Duodenal mucosa (tissue), 2 donors: ENCODE measurements at regions not wholly inside any gene's neighbourhood (a gene's known extent, or its start where the extent isn't known, plus 50 kb on each side); places are given as distances from the start of the nearest gene placed in this dataset.

ENCODE experiments used
- H3K27ac ChIP-seq: one replicate; pipeline ENCODE4 v1.7.0; 2013; ENCODE audit warnings: low read depth, low read length
- H3K27me3 ChIP-seq, 2 donors: one replicate each; pipeline ENCODE4 v1.7.0; 2013; ENCODE audit warnings: low read length in 2 of 2, control low read depth in 1 of 2; ENCODE audit not compliant: insufficient read depth in 2 of 2, control insufficient read depth in 1 of 2
- H3K36me3 ChIP-seq, 2 donors: one replicate each; pipeline ENCODE4 v1.7.0; 2013; ENCODE audit warnings: low read length in 2 of 2, control low read depth in 1 of 2; ENCODE audit not compliant: insufficient read depth in 2 of 2, control insufficient read depth in 1 of 2
- H3K4me1 ChIP-seq, 2 donors: one replicate each; pipeline ENCODE4 v1.7.0; 2013; ENCODE audit warnings: low read length in 2 of 2, control low read depth in 1 of 2; ENCODE audit not compliant: insufficient read depth in 2 of 2, control insufficient read depth in 1 of 2
- H3K4me3 ChIP-seq, 2 donors: one replicate each; pipeline ENCODE4 v1.7.0; 2013; ENCODE audit warnings: low read length in 2 of 2, low read depth in 1 of 2
- H3K9ac ChIP-seq, 2 donors: one replicate each; pipeline ENCODE4 v1.7.0; 2013; ENCODE audit warnings: low read length in 2 of 2, low read depth in 1 of 2
- H3K9me3 ChIP-seq, 2 donors: one replicate each; pipeline ENCODE4 v1.7.0; 2013; ENCODE audit warnings: low read length in 2 of 2, control low read depth in 1 of 2; ENCODE audit not compliant: control insufficient read depth in 1 of 2

GRCh38 chr4:34636623-34637022 lies 1607.7 kb downstream of the ARAP2 start:
- Histone ChIP-seq H3K36me3 (no peaks in the 10 kb centered on the region), H3K9me3 (peaks cover 11 to 20% of the 10 kb centered on the region in 2 donors), H3K27ac (no peak overlapping the region), H3K27me3 (no peaks in the 10 kb centered on the region), H3K9ac (no peak overlapping the region), H3K4me1 (no peaks in the 10 kb centered on the region), H3K4me3 (no peak overlapping the region)

- H3K36me3 ChIP-seq, result no peaks in the 10 kb centered on the region
- no peak overlapping the region for H3K9ac ChIP-seq
- no peak overlapping the region for H3K27ac ChIP-seq
- H3K27me3 ChIP-seq, result no peaks in the 10 kb centered on the region
- peaks cover 11 to 19% of the 10 kb centered on the region in 2 donors for H3K9me3 ChIP-seq
- no peak overlapping the region for H3K4me3 ChIP-seq
- H3K4me1 ChIP-seq, result no peaks in the 10 kb centered on the region
These were observed 1600.8 kb downstream of the ARAP2 start for GRCh38 chr4:34643476-34643875.

DNA sequence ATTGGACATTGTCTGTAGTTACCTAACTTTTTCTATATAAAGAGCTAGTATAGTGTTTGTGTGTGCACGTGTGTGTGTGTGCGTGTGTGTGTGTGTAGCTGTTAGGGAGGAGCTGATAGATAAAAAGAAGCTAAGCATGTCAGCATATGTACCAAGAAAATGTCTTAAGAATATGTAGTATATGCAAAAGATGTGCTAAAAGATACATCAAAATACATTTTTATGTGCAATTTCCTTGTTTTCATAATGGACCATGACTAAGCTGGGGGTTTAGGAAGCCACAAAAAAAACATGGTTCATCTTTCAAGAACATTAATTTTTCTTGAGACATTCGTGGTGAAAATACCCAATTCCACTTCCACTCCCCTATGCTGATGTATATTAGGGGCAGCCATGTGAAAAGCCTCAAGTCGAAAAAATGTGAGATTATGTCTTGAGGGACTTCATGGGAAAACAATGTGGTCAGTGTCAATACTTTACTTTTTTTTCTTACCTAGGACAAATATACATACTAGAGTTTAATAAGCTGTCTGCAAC lies 1599.7 kb downstream of the ARAP2 start:
- no peaks in the 10 kb centered on the region for H3K4me1 ChIP-seq
- peaks cover 6 to 10% of the 10 kb centered on the region in 2 donors for H3K9me3 ChIP-seq
- no peak overlapping the region for H3K4me3 ChIP-seq
- no peak overlapping the region for H3K27ac ChIP-seq
- H3K27me3 ChIP-seq, result no peaks in the 10 kb centered on the region
- H3K9ac ChIP-seq, result no peak overlapping the region
- H3K36me3 ChIP-seq, result no peaks in the 10 kb centered on the region

DNA sequence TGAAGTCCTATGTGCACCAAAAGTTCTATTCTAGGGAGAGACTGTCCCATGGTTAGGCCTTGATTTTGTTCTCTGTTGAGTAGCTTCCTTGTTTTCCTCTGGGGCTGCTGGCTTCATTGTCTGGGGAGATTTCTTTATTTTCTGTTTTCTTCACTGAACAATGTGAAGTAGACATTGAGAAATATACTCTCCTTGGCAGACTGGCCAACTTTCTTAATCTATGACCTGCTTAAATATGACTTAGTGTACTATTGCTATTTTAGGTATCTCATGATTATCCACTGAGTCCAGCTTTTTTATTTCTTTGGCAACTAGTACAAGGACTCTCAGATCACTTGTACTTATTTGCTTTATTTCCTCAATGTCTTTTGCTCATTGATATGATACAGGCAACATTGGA lies 1594.6 kb downstream of the ARAP2 start:
- no peak overlapping the region for H3K4me3 ChIP-seq
- H3K36me3 ChIP-seq, result no peaks in the 10 kb centered on the region
- H3K27me3 ChIP-seq, result no peaks in the 10 kb centered on the region
- H3K9ac ChIP-seq, result no peak overlapping the region
- peaks cover 6% of the 10 kb centered on the region in 2 donors for H3K9me3 ChIP-seq
- no peak overlapping the region for H3K27ac ChIP-seq
- no peaks in the 10 kb centered on the region for H3K4me1 ChIP-seq

DNA sequence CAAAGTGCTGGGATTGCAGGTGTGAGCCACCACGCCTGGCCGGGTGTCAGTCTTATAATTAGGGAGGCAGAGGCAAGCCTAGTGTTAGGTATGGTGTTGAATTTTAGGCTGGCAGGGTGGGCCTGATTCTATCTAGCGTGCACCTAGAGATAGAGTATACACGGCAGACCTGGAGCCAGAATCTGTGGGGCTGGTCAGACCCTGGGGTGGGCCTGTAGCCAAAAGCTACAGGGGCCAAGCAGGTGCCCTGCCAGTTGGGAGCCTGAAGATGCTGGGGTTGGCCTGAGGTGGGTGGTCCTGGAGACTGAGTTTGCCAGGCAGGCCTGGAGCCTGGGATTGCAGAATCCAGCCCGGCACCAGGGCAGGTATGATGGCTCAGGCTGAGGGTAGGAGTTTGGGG lies 1580.3 kb downstream of the ARAP2 start:
- Histone ChIP-seq H3K36me3 (no peaks in the 10 kb centered on the region), H3K9ac (no peak overlapping the region), H3K27ac (no peak overlapping the region), H3K4me3 (no peak overlapping the region), H3K27me3 (no peaks in the 10 kb centered on the region), H3K4me1 (no peaks in the 10 kb centered on the region), H3K9me3 (peaks cover 0 to 13% of the 10 kb centered on the region in 2 donors)

DNA sequence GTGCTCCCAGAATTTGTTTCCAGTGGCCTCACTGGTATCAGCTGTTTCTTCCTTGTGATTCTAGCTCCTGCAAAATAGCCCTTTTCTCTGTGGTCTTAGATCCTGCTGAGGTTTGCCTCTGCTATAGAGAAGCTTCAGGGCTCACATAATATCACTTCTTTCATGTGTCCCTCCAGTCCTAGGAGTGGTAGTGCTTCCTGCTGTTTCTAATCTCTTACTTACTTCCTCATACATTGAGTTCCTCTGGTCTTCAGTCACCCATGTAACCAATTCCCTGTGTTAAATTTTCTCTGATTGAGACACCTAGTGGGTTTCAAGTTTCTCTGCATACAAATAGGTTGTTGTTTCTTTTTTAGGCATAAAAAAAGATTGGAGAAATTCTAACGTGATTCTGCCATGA lies 1567.9 kb downstream of the ARAP2 start:
- H3K27me3 ChIP-seq, result no peaks in the 10 kb centered on the region

GRCh38 chr4:34678431-34678830 lies 1565.9 kb downstream of the ARAP2 start:
- Histone ChIP-seq H3K9ac (no peak overlapping the region), H3K4me1 (no peaks in the 10 kb centered on the region), H3K9me3 (peaks cover 0 to 5% of the 10 kb centered on the region in 2 donors), H3K27ac (no peak overlapping the region), H3K4me3 (no peak overlapping the region), H3K27me3 (no peaks in the 10 kb centered on the region), H3K36me3 (no peaks in the 10 kb centered on the region)

More for the DNA sequence above, 1567.9 kb downstream of the ARAP2 start:
- H3K9me3 ChIP-seq, result peaks cover 0 to 7% of the 10 kb centered on the region in 2 donors
- no peak overlapping the region for H3K4me3 ChIP-seq
- no peaks in the 10 kb centered on the region for H3K36me3 ChIP-seq
- no peak overlapping the region for H3K9ac ChIP-seq
- no peak overlapping the region for H3K27ac ChIP-seq
- H3K4me1 ChIP-seq, result no peaks in the 10 kb centered on the region

- Histone ChIP-seq H3K27ac (no peak overlapping the region), H3K9ac (no peak overlapping the region), H3K4me3 (no peak overlapping the region), H3K27me3 (no peaks in the 10 kb centered on the region), H3K4me1 (no peaks in the 10 kb centered on the region), H3K36me3 (no peaks in the 10 kb centered on the region), H3K9me3 (peaks cover 0 to 5% of the 10 kb centered on the region in 2 donors)
These were observed 1565.1 kb downstream of the ARAP2 start for GRCh38 chr4:34679228-34679627.

- no peak overlapping the region for H3K27ac ChIP-seq
- no peaks in the 10 kb centered on the region for H3K4me1 ChIP-seq
- H3K27me3 ChIP-seq, result no peaks in the 10 kb centered on the region
- H3K36me3 ChIP-seq, result no peaks in the 10 kb centered on the region
- peaks cover 0 to 7% of the 10 kb centered on the region in 2 donors for H3K9me3 ChIP-seq
- H3K9ac ChIP-seq, result no peak overlapping the region
- H3K4me3 ChIP-seq, result no peak overlapping the region
These were observed 1534.8 kb downstream of the ARAP2 start for GRCh38 chr4:34709564-34709963.

DNA sequence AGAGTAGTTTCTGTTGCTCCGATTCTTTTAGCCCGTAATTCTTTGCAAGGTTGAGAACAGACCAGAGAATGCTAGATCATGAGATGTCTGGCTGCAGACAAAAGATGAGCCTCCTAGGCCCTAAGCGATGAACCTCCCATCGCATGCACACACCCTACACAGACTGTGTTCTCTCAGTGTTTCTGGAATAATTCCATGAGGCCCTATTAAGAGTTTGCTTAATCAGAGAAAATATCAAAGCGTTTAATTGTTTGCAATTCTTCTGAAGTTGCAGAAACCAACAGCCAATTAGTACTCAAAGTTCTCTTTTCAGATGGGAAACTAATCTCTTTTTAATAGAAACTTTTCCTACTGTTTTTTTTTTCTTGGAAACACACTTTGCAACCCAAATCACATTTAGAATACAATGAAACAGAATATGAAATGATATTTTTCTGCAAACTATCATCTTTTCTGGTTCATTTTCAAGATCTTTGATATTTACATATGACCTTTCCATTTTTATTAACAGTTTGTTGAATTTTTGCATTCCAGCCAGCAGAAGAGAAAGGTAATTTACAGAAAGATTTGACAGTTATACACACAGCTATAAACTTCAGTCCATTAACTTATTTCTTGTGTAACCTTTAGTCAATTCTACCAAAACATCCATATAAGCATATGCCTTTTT lies 1525.6 kb downstream of the ARAP2 start:
- Histone ChIP-seq H3K9ac (no peak overlapping the region), H3K27me3 (no peaks in the 10 kb centered on the region), H3K4me3 (no peak overlapping the region), H3K9me3 (no peaks in the 10 kb centered on the region), H3K4me1 (no peaks in the 10 kb centered on the region), H3K27ac (no peak overlapping the region), H3K36me3 (no peaks in the 10 kb centered on the region)
